GM12872 (cell line): ENCODE measurements at regions not wholly inside any gene's neighbourhood (a gene's known extent, or its start where the extent isn't known, plus 50 kb on each side); places are given as distances from the start of the nearest gene placed in this dataset.

ENCODE experiments used
- CTCF ChIP-seq: IDR thresholded peaks from 3 replicates; pipeline ENCODE4 v1.5.1; 2011; ENCODE audit warnings: low read depth, mild to moderate bottlenecking, low read length, moderate library complexity; ENCODE audit not compliant: insufficient read depth

- TF ChIP-seq CTCF = no peak
These were observed 171.7 kb upstream of the HS6ST1 start for GRCh38 chr2:128490321-128490720.

- TF ChIP-seq CTCF = no peak
These were observed 172.4 kb upstream of the HS6ST1 start for GRCh38 chr2:128490881-128491691.

- TF ChIP-seq CTCF = no peak
These were observed 173.1 kb upstream of the HS6ST1 start for GRCh38 chr2:128491692-128492244.

GRCh38 chr2:128492966-128493811 is 174.5 kb upstream of the HS6ST1 start:
- TF ChIP-seq CTCF = no peak

GRCh38 chr2:128493880-128494279 is 175.2 kb upstream of the HS6ST1 start:
- no peak for TF ChIP-seq CTCF

- no peak for TF ChIP-seq CTCF
These were observed 175.6 kb upstream of the HS6ST1 start for GRCh38 chr2:128494307-128494639.

- no peak for TF ChIP-seq CTCF
These were observed 176.1 kb upstream of the HS6ST1 start for GRCh38 chr2:128494640-128495321.
